HG03196 (cell line): ENCODE measurements at regions not wholly inside any gene's neighbourhood (a gene's known extent, or its start where the extent isn't known, plus 50 kb on each side); places are given as distances from the start of the nearest gene placed in this dataset.
"Not testable (repeated sequence)": the region's sequence is repeated elsewhere in the genome, so short reads cannot be mapped to it uniquely, and the experiment has no call there.

ENCODE experiments used
- ATAC-seq: cut with Tn5 transposase; IDR thresholded peaks from one replicate; pipeline ENCODE4 v1.9.1; 2021; ENCODE audit not compliant: unreplicated experiment

GRCh38 chr14:30417121-30417520 lies 141.8 kb upstream of the G2E3 start:
- ATAC-seq = no peak

GRCh38 chr14:30417999-30418398 lies 141.0 kb upstream of the G2E3 start:
- ATAC-seq = no peak

- no peak for ATAC-seq
Observed at GRCh38 chr14:30419037-30419436, 139.9 kb upstream of the G2E3 start.

GRCh38 chr14:30420515-30420914 lies 138.4 kb upstream of the G2E3 start:
- no peak for ATAC-seq

GRCh38 chr14:30426463-30426862 lies 132.5 kb upstream of the G2E3 start:
- no peak for ATAC-seq

- ATAC-seq = no peak
Observed at GRCh38 chr14:30427401-30427800, 131.6 kb upstream of the G2E3 start.

- ATAC-seq = no peak
Observed at GRCh38 chr14:30427846-30428245, 131.1 kb upstream of the G2E3 start.

GRCh38 chr14:30431552-30431951 lies 127.4 kb upstream of the G2E3 start:
- ATAC-seq = no peak

- no peak for ATAC-seq
Observed at GRCh38 chr14:30440961-30441360, 118.0 kb upstream of the G2E3 start.

GRCh38 chr14:30443368-30444007 lies 115.5 kb upstream of the G2E3 start:
- ATAC-seq = no peak

GRCh38 chr14:30444451-30444850 lies 114.5 kb upstream of the G2E3 start:
- no peak for ATAC-seq

GRCh38 chr14:30445011-30445793 lies 113.8 kb upstream of the G2E3 start:
- ATAC-seq = no peak

GRCh38 chr14:30445852-30446251 lies 113.1 kb upstream of the G2E3 start:
- no peak for ATAC-seq

- ATAC-seq = no peak
Observed at GRCh38 chr14:30450631-30451545, 108.1 kb upstream of the G2E3 start.

- no peak for ATAC-seq
Observed at GRCh38 chr14:30456296-30456695, 102.7 kb upstream of the G2E3 start.

- ATAC-seq = no peak
Observed at GRCh38 chr14:30462358-30462757, 96.6 kb upstream of the G2E3 start.

- no peak for ATAC-seq
Observed at GRCh38 chr14:30464481-30464880, 94.5 kb upstream of the G2E3 start.

- ATAC-seq = no peak
Observed at GRCh38 chr14:30468354-30468753, 90.6 kb upstream of the G2E3 start.

GRCh38 chr14:30471980-30472379 lies 87.0 kb upstream of the G2E3 start:
- ATAC-seq = no peak

- ATAC-seq = not testable (repeated sequence)
Observed at GRCh38 chr14:30473846-30474696, 84.9 kb upstream of the G2E3 start.

GRCh38 chr14:30482276-30482675 lies 76.7 kb upstream of the G2E3 start:
- no peak for ATAC-seq
